Kidney glomerular epithelial cell (primary cell): ENCODE measurements at regions not wholly inside any gene's neighbourhood (a gene's known extent, or its start where the extent isn't known, plus 50 kb on each side); places are given as distances from the start of the nearest gene placed in this dataset.

Source experiments
- DNase-seq: peaks from one replicate; lab custom pipeline; 2025; lab: John Stamatoyannopoulos, UW

DNA sequence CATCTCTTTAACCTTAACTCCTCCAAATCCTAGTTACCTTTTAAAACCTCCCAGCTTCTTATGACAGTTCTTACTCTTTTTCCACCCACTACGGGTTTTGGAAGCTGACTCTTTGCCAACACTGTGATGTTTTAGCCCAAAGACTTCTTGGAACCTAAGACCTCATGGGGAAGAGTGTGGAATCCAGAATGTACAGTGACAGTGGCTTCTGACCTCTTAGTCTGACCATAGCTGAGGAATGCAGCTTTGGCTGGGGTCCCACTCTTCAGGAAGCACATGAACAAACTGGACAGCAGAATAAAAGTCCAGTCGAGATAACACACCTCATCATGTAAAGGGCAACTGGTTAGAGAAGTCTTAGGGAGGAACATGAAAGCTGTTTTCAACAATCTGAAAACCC, 161.1 kb upstream of the PKDCC start:
- no peak for DNase-seq

DNA sequence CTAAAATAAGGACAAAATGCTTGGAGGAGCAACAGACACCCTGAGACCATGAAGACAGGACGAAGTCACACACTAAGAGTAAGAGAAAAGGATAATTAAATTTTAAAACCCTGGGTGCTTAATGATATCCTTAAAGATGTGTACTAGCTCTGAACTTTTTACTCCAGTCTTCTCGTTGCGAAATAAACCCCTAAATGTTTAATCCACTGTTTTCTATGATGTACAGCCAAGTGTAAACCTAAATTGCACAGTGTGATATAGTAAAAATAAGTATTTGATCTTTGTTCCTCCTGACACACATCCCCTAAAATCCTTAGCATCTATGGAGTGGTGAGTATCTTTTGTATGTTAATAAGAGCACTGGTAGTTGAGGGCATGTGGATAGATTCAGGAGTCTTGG, 157.5 kb upstream of the PKDCC start:
- no peak for DNase-seq

DNA sequence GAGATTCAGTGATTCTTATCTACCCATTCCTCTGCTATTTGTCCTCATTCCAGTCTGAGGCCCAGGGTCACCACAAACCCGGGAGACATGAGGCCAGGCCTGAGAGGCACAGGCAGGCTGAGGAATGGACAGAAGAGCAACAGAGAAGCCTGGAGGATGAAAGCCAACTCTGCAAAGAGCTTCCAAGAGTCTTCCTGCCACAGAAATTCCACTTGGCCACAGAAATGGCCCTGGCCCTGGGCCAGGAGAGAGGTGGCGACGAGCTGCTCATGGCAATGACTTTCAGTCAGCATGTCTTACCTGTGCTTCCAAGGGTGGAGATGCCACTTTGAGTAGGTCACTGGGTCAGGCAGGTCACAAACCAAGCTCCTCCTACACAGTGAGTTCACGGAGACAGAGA, 155.3 kb upstream of the PKDCC start:
- no peak for DNase-seq

DNA sequence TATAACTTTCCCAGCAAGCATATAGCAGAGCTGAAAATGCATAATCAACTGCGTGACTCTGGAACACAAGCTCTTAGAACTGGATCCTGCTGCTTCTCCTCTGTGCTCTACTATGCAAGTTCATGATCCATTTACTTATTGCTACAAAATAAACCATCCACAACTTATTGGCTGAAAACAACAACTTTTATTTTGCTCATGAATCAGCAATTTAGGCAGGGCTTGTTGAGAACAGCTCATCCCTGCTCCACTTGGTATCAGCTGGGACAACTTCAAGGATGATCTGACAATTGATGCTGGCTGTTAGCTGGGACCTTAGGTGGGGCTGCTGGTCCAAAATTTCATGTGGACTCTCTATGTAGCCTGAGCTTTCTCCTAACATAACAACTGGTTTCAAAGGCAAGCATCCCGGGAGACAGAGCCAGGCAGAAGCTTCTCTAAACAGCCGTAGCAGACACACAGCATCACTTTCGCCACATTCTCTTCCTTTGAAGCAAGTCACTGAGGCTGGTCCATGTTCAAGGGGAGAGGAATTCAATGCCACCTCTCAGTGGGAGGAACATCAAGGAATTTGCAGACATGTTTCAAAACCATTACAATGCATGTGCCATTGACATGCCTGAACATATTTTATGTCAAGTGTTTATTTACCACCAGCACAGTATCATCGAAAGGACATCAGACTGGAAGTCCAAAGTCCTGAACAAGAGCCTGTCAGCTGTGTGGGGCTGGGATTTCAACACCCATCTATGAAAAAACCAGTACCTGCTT, 153.1 kb upstream of the PKDCC start:
- DNase-seq = no peak

DNA sequence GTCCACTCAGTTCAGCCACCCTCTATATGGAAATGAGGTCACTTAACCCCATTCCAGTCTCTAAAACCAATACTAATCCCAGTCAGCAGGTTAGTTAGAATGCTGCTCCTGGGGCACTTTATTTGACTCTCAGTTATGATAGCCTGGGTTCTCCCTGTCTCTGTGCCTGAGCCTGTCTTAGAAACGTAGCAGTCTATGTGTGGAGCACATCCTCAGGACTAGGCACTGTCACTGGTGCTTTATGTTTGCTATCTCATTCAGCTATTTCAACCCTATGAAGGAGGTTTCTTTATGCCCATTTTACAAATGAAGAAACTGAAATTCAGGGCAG, 152.5 kb upstream of the PKDCC start:
- no peak for DNase-seq

DNA sequence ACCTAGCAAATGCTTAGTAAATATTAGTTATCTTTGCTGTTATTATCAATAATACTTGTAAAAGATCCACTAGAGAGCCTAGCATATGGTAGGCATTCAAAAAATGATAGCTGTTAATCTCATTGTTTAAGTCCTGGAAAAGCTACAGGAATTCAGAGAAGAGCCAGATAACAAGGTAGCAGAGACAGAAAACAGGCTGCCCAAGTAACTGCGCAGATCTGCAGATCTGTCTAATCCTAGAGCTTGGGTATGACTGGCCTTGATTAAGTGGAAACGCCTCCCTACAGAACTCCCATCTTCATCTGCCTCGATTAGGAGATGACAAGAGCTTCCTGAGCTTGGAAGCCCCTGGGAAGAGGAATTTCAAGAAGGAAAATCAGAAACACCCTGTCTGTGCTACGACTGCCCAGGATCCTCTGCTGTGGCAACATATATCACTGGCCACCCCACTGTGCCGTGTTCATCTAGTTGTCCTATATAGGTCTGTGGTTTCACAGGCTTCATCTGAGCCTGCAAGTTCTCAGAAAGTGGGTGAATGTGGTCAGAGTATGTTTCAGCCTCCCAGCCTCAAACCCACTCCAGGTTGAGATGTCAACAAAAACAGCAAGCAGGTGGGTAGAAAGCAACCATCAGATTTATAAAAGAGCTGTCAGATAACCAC, 151.5 kb upstream of the PKDCC start:
- DNase-seq = no peak

DNA sequence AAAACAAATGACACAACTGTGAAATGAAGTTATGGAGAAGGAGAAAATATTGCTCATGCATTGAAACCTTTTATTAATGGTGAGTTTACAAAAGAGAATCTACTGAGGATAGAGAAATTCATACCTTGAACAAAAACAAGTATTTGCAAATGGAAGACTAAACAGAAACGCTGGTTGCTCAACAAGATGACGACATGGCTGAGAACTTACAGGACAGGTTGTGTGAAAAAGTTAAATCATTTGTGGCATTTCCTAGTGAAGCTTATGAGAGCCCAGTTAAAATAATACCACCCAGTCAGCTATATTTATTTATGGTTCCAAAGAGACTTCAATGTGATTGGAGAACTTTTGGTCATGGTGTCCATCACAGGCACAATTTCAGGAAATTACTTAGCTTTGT, 148.6 kb upstream of the PKDCC start:
- DNase-seq = no peak

DNA sequence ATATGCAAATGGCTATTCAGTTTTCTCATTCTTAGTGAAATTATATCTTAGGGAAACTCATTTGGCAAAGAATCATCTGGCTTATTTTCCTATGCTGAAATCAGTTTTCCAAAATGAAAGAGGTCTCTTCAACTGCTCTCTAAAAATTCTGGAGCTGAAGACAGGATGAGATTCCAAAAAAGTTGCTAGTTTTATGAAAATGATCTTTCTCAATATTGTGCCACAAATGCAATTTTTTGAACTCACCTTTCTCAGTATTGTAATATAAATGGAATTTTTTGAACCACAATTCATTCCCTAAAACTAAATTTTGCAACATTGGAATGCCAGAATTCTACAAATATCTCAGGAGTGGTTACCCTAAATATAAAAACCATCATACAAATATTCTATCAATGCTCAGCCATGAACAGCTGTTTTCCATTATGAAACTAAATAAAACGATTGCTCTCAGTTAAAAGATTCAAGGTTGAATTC, 147.7 kb upstream of the PKDCC start:
- no peak for DNase-seq

DNA sequence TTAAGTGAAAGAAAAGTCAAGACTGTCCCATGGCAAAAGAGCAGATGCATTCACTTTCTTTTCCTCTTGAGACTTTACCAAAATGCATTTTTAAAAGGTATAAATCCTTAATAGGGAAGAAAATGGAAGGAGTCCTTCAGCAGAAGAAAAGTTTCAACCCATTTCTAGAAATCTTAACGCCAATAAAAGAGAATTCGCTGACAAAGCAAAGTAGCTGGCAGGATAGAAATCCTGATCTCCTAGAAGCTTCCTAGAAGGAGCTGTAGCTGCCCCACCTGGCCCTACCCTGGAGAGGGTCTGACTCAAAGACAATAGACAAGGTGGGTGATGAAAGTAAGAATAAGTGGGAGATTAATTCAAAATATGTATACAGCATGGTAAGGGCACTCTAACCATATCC, 144.9 kb upstream of the PKDCC start:
- no peak for DNase-seq

DNA sequence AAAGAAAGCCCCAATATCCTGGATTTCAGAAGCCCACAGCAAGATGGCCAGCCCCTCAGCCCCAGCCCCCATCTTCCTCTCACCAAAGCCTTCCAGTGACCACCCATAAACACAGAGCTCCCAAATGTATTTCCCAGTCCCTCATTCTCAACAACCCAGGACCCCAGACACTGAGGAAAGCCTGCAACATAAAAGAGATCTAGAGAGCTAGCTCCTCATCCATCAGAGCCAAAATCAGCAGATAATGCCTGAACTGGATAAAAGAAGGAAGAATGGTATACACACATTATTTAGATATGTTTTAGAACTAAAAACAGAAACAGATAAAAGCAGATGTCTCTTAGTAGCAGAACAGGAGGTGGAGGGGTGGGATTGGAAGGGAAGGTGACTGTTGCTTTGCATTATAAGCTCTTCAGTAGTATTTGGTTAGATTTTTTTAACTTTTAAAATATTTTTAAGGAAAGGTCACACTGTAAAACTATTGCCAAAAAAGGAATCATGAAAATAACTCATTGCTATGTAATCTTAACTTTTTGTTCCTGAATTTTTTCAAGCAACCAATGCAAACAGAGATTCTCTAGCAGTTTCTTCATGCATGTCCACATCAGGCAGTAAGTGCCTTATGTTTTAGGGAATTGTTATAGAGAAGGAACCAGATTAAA, 144.2 kb upstream of the PKDCC start:
- DNase-seq = no peak

DNA sequence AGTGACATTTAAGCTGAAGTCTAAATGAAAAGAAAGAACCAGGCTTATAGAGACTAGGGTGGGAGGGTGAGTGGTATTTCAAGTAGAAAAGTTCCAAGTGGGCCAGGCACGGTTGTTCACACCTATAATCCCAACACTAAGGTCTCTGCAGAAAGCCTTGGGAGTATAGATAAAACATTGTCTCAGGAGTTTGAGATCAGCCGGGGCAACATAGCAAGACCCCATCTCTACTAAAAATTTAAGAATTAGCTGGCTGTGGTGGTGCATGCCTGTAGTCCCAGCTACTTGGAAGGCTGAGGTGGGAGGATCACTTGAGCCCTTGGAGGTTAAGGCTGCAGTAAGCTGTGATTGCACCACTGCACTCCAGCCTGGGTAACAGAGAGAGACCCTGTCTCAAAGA, 143.4 kb upstream of the PKDCC start:
- no peak for DNase-seq

DNA sequence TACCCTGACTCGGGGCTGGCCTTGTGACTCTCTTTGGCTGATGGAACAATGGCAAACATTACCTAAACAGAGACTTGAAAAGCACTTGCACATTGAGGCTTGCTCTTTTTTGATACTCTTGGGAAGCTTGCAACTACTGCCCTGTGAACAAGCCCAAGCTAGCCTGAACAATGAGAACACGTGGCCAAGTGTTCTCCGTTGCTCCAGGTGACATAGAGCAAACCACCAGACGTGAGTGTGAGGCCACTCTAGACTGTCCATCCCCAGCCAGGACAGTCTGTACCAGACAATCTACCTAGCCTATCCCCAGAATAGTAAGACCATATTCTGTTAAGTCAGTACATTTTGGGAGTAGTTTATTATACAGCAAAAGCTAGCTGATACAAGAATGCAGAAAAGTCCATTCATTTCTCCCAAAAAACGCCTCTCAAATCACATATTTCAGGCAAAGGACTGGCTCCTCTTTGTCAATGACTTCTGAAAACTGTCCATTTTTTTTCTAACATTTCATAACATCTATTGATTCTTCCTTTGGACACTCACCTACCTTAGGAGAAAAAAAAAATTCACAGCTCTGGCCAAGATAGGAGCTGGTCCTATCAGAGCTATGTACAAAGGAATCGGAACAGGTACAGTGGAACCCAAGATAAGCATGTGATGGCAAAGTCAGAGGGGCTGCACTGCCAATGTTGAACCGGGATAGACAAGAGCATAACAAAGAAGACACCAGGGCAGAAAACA, 142.1 kb upstream of the PKDCC start:
- DNase-seq = no peak

DNA sequence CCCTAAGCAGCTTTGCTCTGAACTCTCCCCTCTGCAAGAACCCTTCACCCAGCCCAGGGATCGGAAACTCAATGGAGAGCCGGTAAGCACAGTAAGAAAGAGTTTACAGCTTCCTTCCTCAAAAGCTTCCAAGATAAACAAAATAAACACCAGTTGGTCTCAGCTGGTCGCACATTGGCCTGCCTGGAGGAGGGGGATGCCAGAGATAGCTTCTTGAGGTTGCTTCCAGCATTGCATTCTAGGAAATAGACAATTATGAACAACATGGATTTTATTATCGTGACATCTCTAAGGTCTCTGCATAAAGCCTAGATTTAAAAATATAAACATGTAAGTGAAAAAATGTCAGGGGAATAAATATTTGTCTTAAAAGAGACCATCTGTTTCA, 141.5 kb upstream of the PKDCC start:
- no peak for DNase-seq

DNA sequence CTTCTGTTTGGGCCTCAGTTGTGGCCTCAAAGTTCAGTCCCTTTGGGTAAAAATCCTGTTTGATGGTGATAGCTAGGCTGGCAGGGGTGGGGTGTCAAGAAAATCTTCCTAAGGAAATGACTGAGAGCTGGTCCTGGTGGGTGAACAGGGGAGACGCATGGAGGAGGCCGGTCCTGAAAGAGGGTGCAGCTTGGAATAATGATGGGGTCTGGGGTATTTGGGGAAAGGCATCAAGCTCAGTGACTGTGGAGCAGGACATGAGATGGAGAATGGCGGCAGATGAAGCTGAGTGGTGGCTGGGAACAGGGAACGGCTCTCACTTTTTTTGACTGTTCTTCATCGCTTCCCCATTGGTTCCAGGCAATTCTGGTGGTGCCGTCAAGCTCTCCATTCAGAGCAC, 140.7 kb upstream of the PKDCC start:
- DNase-seq = no peak

DNA sequence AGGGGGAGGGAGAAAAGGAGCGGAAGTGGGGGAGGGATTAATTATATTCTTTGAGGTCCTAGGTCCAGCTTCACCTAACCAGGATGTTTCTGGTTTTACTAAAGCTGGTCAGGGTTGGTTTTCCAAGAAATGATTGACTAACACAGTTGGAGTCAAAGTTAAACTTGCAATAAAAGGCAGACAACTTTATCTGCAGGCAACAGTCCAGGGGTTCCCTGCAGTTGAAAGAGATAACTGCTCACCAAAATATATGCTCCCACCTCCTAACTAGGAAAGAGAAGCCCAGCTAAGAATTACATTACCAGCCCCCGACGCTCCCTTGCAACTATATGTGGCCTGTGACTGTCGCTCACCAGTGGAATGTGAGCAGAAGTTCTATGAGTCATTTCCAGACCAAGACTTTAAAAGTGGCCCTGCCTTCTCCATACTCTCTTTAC, 140.0 kb upstream of the PKDCC start:
- no peak for DNase-seq

DNA sequence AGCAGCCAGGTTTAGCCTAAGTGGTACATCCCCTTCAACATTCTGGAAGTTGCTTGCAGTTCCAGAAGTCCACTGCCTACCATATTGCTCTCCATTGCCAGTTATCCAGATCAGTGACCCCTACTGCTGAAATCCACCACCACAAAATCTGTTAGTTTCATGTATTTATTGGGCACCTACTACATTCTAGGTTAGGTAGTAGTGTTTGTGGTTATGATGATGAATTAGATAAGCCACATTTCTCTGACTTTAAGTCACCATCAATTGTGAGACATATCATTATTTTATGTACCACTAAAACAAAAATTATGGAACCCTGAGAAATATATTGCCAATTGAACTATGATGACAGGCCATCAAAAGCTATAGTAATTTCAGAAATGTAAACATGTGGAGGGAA, 139.5 kb upstream of the PKDCC start:
- DNase-seq = no peak

DNA sequence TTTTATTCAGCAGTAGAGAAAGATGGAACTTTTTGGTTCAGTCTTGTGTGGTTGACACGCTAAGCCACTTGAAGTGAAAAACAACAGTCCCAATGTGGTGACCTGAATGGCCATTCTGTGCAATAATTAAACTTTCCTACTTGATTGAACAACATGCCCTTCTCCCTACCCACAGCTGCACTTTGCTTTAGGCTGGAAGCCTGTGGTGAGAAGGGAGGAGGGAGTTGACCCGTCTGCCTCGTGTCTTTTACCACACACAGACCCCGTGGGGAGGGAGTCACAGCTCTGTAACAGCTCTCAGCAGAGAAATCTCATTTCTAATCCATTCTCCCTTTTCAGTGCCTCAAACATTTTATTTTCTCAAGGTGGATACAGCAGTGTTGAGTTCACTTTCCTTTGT, 138.2 kb upstream of the PKDCC start:
- peak; percentile 27 for DNase-seq

DNA sequence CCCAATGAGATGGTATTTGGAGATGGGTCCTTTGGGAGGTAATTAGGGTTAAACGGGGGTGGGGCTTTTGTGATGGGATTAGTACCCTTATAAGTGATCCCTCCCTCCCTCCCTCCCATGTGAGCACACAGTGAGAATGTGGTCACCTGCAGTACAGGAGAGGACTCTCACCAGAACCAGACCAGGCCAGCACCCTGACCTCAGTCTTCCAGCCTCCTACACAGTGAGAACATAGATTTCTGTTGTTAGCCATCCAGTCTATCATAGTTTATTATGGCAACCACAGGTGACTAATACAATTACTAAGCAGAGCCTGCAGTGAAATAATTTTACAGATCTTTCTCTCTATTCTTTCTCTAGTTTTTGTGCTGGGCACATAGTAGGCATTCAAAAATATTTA, 137.7 kb upstream of the PKDCC start:
- DNase-seq = peak; percentile 90

DNA sequence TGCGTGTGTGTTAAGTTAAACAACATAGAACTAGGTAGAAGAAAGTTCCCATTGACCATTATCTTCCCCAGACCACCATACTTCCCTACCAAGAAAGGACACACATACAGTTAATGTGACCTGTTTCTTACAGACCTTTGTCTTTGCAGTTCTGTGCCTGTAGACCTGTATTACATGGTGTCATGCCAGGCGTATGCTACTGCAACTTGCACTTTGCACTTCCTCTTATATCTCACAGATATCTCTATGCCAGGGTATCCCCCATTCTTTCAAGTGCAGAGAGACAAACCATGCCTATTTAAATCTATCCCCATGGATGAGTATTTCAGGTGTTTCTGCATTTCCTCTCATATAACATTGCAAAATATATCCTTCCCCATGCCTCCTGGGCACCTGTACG, 136.8 kb upstream of the PKDCC start:
- DNase-seq = no peak

DNA sequence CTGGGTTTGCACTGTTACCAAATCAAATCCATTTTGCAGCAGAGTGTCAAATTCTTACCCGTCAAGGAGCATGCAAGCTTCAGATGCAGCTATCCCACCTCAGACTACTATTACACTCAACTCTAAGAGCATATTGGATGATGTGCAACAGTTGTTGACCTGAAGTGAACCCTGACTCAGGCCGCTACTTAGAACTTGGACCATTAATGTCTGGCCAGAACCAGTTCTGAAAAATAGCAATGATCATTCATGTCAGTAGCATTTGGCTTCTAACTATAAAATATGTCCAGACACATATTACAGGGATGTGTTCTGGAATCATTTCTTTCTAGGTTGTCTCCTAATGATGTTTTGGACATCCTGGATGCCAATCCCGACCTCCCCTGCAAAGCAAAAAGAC, 135.5 kb upstream of the PKDCC start:
- DNase-seq = no peak

DNA sequence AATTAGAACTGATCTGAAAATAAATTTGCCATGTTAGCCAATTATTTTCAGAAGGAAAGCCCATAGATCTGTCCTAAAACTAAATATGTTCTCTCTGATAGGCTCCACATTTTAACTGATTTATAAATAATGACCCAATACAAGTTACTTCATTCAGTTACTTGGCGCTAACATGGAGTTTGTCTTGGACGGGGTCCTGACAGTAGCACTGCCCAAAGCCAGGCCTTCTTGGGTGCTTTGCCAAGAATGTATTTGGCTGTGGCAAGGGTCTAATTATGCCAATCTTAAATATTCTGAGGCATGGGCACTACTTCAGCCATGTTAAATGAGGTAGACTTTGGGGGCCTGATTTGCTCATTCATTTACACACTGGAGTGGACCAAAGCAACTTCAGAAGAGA, 135.0 kb upstream of the PKDCC start:
- DNase-seq = no peak

DNA sequence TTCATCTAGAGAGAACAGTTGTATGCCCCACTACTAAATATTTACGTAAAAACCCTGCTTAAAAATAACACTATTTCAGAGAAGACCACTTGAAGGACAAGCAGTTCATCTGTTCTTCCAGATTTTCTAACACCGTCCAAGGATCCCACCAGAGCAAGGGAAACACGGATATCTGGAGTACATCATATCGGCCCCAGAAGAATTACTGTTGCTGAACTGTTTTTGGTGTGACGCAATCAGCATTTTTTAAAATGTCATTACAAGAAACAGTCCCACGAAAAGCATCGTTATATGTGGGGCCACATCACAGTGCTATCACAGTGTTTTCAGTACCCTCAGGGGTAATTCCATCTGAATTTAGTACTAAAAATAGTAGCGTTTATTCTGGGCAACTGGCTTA, 134.5 kb upstream of the PKDCC start:
- DNase-seq = no peak
